HepG2 (cell line): ENCODE measurements at regions not wholly inside any gene's neighbourhood (a gene's known extent, or its start where the extent isn't known, plus 50 kb on each side); places are given as distances from the start of the nearest gene placed in this dataset.

Source experiments
- ATAC-seq: fragments of 200-7000 bp; cut with Tn5 transposase; 3 replicates; pipeline ENCODE4 v1.9.1; 2020; ENCODE audit warnings: mild to moderate bottlenecking, moderate library complexity
- BruUV-seq: library from RNA; stranded (reverse); fragments of 400-500 nt; replicated peaks from 2 replicates; lab custom pipeline; 2021; lab: Mats Ljungman, UMichigan
- CTCF ChIA-PET: fragments of 300-600 bp; formaldehyde crosslinking; extraction: SDS; loops from one replicate; lab custom pipeline; 2021; ENCODE audit warnings: low total read pairs, inconsistent platforms, low intra/inter-chr PET ratio; lab: Yijun Ruan, JAX
- POLR2A ChIA-PET: fragments of 350-600 bp; sonication (Branson Sonifier 250); formaldehyde crosslinking; loops from one replicate; lab custom pipeline; 2020; ENCODE audit warnings: antibody characterized with exemption, inconsistent platforms; lab: Yijun Ruan, JAX
- DNase-seq: peaks from one replicate; pipeline ENCODE4 v3.0.0-alpha.2; 2015; ENCODE audit warnings: low spot score
- FAIRE-seq: peaks from 3 replicates; lab custom pipeline; 2011; peaks lifted over from hg19 to GRCh38; lab: Jason Lieb, UNC
- H2AFZ ChIP-seq: one replicate; pipeline ENCODE4 v1.6.1; 2011; ENCODE audit warnings: low read length, inconsistent platforms
- H3K27ac ChIP-seq: fragments of 300-600 bp; 3 replicates; pipeline ENCODE4 v1.8.0; 2011; ENCODE audit warnings: mixed run types, mild to moderate bottlenecking, mixed read lengths, low read length, inconsistent platforms; ENCODE audit not compliant: insufficient read depth; ENCODE audit errors: extremely low read length
- H3K27me3 ChIP-seq, 2 experiments: fragments of 200-600 bp in 1 of 2; 2 replicates in 1 of 2; 3 replicates in 1 of 2; pipeline versions ENCODE4 v1.6.0 to v1.8.0; 2011; ENCODE audit warnings: low read length in 2 of 2, mild to moderate bottlenecking in 2 of 2, moderate library complexity in 2 of 2, inconsistent platforms in 1 of 2; ENCODE audit not compliant: insufficient read depth in 2 of 2, control insufficient read depth in 1 of 2
- H3K36me3 ChIP-seq, 2 experiments: fragments of 200-600 bp in 1 of 2; replicated peaks in 1 of 2; 2 replicates in 1 of 2; 3 replicates in 1 of 2; pipeline versions ENCODE4 v1.5.1 to v1.8.0; 2011; ENCODE audit warnings: low read length in 2 of 2, inconsistent platforms in 1 of 2; ENCODE audit not compliant: insufficient read depth in 2 of 2, control insufficient read depth in 1 of 2
- H3K4me1 ChIP-seq: 2 replicates; pipeline ENCODE4 v1.5.1; 2012; ENCODE audit warnings: low read length, inconsistent platforms; ENCODE audit not compliant: insufficient read depth
- H3K4me2 ChIP-seq: 2 replicates; pipeline ENCODE4 v1.6.0; 2011; ENCODE audit warnings: low read depth, low read length, inconsistent platforms
- H3K4me3 ChIP-seq, 3 experiments: fragments of 200-600 bp in 1 of 3; sonication (generic), shearing (Covaris generic) in 1 of 3; replicated peaks in 1 of 3; 2 replicates each; pipeline ENCODE4 v1.5.1; 2011 to 2016; ENCODE audit warnings: low read length in 3 of 3, inconsistent platforms in 2 of 3, low read depth in 2 of 3, mild to moderate bottlenecking in 2 of 3, control low read depth in 1 of 3, mixed read lengths in 1 of 3; ENCODE audit not compliant: insufficient read depth in 1 of 3
- H3K79me2 ChIP-seq: one replicate; pipeline ENCODE4 v1.6.1; 2011; ENCODE audit warnings: low read length, inconsistent platforms; ENCODE audit not compliant: insufficient read depth
- H3K9ac ChIP-seq: 2 replicates; pipeline ENCODE4 v1.6.0; 2011; ENCODE audit warnings: mild to moderate bottlenecking, low read depth, low read length, inconsistent platforms; ENCODE audit not compliant: insufficient read depth
- H3K9me3 ChIP-seq: 2 replicates; pipeline ENCODE4 v1.5.1; 2012; ENCODE audit warnings: mild to moderate bottlenecking, low read length
- H4K20me1 ChIP-seq: 2 replicates; pipeline ENCODE4 v1.6.0; 2011; ENCODE audit warnings: inconsistent platforms, mild to moderate bottlenecking, low read length, moderate library complexity; ENCODE audit not compliant: insufficient read depth
- ELF1 ChIP-seq: sonication (generic); formaldehyde crosslinking; IDR thresholded peaks from 2 replicates; pipeline ENCODE4 v1.4.0; 2020; ENCODE audit warnings: missing genetic modification reagents
- FOXP1 ChIP-seq, 2 experiments: fragments of 450-650 bp in 1 of 2; IDR thresholded peaks; 2 replicates each; pipeline ENCODE4 v1.6.1; 2017 to 2018; ENCODE audit warnings: antibody characterized with exemption in 1 of 2
- JUND ChIP-seq: sonication (generic); formaldehyde crosslinking; IDR thresholded peaks from 2 replicates; pipeline ENCODE4 v1.8.0; 2022; ENCODE audit warnings: mild to moderate bottlenecking, missing genetic modification reagents
- PHF5A ChIP-seq: IDR thresholded peaks from one replicate; pipeline ENCODE4 v1.6.1; 2018; ENCODE audit warnings: low read depth, missing genetic modification reagents; ENCODE audit not compliant: unreplicated experiment
- RNF219 ChIP-seq: sonication (generic); formaldehyde crosslinking; IDR thresholded peaks from 2 replicates; pipeline ENCODE4 v1.5.0; 2020; ENCODE audit warnings: mild to moderate bottlenecking, missing genetic modification reagents
- THRA ChIP-seq: sonication (generic); formaldehyde crosslinking; IDR thresholded peaks from 2 replicates; pipeline ENCODE4 v1.4.0; 2020; ENCODE audit warnings: missing genetic modification reagents, borderline replicate concordance
- ZBTB7B ChIP-seq: sonication (generic); formaldehyde crosslinking; IDR thresholded peaks from 2 replicates; pipeline ENCODE4 v1.4.0; 2020; ENCODE audit warnings: missing genetic modification reagents
- ZFP1 ChIP-seq: IDR thresholded peaks from 2 replicates; pipeline ENCODE4 v1.6.1; 2016
- ZFP36L1 ChIP-seq: sonication (generic); formaldehyde crosslinking; IDR thresholded peaks from 2 replicates; pipeline ENCODE4 v1.8.0; 2022; ENCODE audit warnings: mild to moderate bottlenecking, missing genetic modification reagents, moderate library complexity
- ZNF75D ChIP-seq: sonication (generic); formaldehyde crosslinking; IDR thresholded peaks from 2 replicates; pipeline ENCODE4 v1.8.1; 2023; ENCODE audit warnings: missing genetic modification reagents, mild to moderate bottlenecking, borderline replicate concordance
- ZNF790 ChIP-seq: sonication (generic); formaldehyde crosslinking; IDR thresholded peaks from 2 replicates; pipeline ENCODE4 v1.8.0; 2022; ENCODE audit warnings: missing genetic modification reagents, mild to moderate bottlenecking, borderline replicate concordance
- ZSCAN22 ChIP-seq: sonication (generic); formaldehyde crosslinking; IDR thresholded peaks from 2 replicates; pipeline ENCODE4 v1.4.0; 2020; ENCODE audit warnings: mild to moderate bottlenecking, missing genetic modification reagents
- WGBS: methylation state at CpG from one replicate; pipeline ENCODE4 v1.1.6; 2017; ENCODE audit warnings: low lambda C conversion rate; 5-methylcytosine and 5-hydroxymethylcytosine counted together
- in situ Hi-C: cut with HindIII; loops from 2 replicates; pipeline ENCODE4 v1.10.0; 2017; ENCODE audit warnings: low pct_unique_long_range_greater_than_20kb; ENCODE audit not compliant: extremely low pct_ligation_motif_present
- intact Hi-C: fragments of 100-400 bp; cut with micrococcal nuclease; formaldehyde crosslinking; loops from one replicate; pipeline ENCODE4 v1.10.0; 2022; ENCODE audit not compliant: unreplicated experiment
- TF ChIP-seq, protein P1 (sequence below): sonication (generic); formaldehyde crosslinking; IDR thresholded peaks from 2 replicates; pipeline ENCODE4 v1.5.1; 2020; ENCODE audit warnings: mild to moderate bottlenecking, missing genetic modification reagents

GRCh38 chr5:77864997-77865396 lies 88.9 kb upstream of the TBCA start:
- no peaks in the 10 kb centered on the region for H4K20me1 ChIP-seq
- ChIA-PET POLR2A (no interaction called here), CTCF (no interaction called here)
- FAIRE-seq: no peak
- H3K4me1 ChIP-seq: no peaks in the 10 kb centered on the region
- no peaks in the 10 kb centered on the region for H3K36me3 ChIP-seq
- BruUV-seq: no TSS peak
- H3K9ac ChIP-seq: no peak overlapping the region
- H3K9me3 ChIP-seq: no peaks in the 10 kb centered on the region
- in situ Hi-C loops (no loop called here), intact Hi-C loops (no loop called here)
- H3K27ac ChIP-seq: no peak overlapping the region
- 25% methylated on average over 7 of the region's 8 CpGs for WGBS
- no peak for TF ChIP-seq THRA (CRISPR knock-in tag)
- TF ChIP-seq RNF219 (CRISPR knock-in tag): no peak
- TF ChIP-seq ZNF75D: no peak
- no peak for TF ChIP-seq ELF1 (CRISPR knock-in tag)
- no peak for TF ChIP-seq JUND (CRISPR knock-in tag)
- no peak for TF ChIP-seq ZFP36L1 (CRISPR knock-in tag)
- TF ChIP-seq FOXP1 (IDR thresholded peaks at IDR 0.05): no peak
- no peak for TF ChIP-seq FOXP1 (CRISPR knock-in tag; IDR thresholded peaks at IDR 0.05)
- TF ChIP-seq, protein P1, sequence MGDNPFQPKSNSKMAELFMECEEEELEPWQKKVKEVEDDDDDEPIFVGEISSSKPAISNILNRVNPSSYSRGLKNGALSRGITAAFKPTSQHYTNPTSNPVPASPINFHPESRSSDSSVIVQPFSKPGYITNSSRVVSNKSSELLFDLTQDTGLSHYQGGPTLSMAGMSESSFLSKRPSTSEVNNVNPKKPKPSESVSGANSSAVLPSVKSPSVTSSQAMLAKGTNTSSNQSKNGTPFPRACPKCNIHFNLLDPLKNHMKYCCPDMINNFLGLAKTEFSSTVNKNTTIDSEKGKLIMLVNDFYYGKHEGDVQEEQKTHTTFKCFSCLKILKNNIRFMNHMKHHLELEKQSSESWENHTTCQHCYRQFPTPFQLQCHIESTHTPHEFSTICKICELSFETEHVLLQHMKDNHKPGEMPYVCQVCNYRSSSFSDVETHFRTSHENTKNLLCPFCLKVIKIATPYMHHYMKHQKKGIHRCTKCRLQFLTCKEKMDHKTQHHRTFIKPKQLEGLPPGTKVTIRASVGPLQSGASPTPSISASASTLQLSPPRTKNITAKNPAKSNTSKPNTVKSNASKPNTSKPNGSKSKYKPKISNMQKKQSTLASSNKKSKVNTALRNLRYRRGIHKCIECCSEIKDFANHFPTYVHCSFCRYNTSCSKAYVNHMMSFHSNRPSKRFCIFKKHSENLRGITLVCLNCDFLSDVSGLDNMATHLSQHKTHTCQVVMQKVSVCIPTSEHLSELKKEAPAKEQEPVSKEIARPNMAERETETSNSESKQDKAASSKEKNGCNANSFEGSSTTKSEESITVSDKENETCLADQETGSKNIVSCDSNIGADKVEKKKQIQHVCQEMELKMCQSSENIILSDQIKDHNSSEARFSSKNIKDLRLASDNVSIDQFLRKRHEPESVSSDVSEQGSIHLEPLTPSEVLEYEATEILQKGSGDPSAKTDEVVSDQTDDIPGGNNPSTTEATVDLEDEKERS (CRISPR knock-in tag): no peak
- no peak for TF ChIP-seq ZNF790
- TF ChIP-seq PHF5A: no peak
- no peak for TF ChIP-seq ZFP1 (CRISPR knock-in tag)
- no peak for TF ChIP-seq ZBTB7B (CRISPR knock-in tag)
- no peak for TF ChIP-seq ZSCAN22
- ATAC-seq: no peak
- no peak overlapping the region for H3K4me2 ChIP-seq
- no peak overlapping the region for H3K4me3 ChIP-seq
- H3K27me3 ChIP-seq: peaks cover 1 to 50% of the 10 kb centered on the region in 2 experiments; a peak in 3 of 5 replicates
- DNase-seq: no peak
- H2AFZ ChIP-seq: no peak overlapping the region
- no peaks in the 10 kb centered on the region for H3K79me2 ChIP-seq
